GM12873 (cell line): ENCODE measurements at regions not wholly inside any gene's neighbourhood (a gene's known extent, or its start where the extent isn't known, plus 50 kb on each side); places are given as distances from the start of the nearest gene placed in this dataset.

Experiments used
- CTCF ChIP-seq: IDR thresholded peaks from 2 replicates; pipeline ENCODE4 v1.5.1; 2012; ENCODE audit warnings: low read depth, mild to moderate bottlenecking, moderate library complexity, low read length, control low read depth; ENCODE audit not compliant: insufficient read depth; ENCODE audit errors: missing control alignments

GRCh38 chr13:105972306-105972721, 563.1 kb downstream of the EFNB2 start:
- no peak for TF ChIP-seq CTCF

GRCh38 chr13:105971738-105972137, 563.7 kb downstream of the EFNB2 start:
- TF ChIP-seq CTCF: no peak

GRCh38 chr13:105971312-105971711, 564.1 kb downstream of the EFNB2 start:
- no peak for TF ChIP-seq CTCF

GRCh38 chr13:105969761-105970160, 565.7 kb downstream of the EFNB2 start:
- no peak for TF ChIP-seq CTCF

- no peak for TF ChIP-seq CTCF
Observed at GRCh38 chr13:105965910-105966309, 569.6 kb downstream of the EFNB2 start.

- no peak for TF ChIP-seq CTCF
Observed at GRCh38 chr13:105962080-105962479, 573.4 kb downstream of the EFNB2 start.

- no peak for TF ChIP-seq CTCF
Observed at GRCh38 chr13:105961438-105961837, 574.0 kb downstream of the EFNB2 start.

- no peak for TF ChIP-seq CTCF
Observed at GRCh38 chr13:105960326-105960725, 575.1 kb downstream of the EFNB2 start.
